Astrocyte of the hippocampus (primary cell): ENCODE measurements at regions not wholly inside any gene's neighbourhood (a gene's known extent, or its start where the extent isn't known, plus 50 kb on each side); places are given as distances from the start of the nearest gene placed in this dataset.
A peak's percentile ranks its signal among the peaks of the same experiment; 100 is the strongest.
"Not testable (repeated sequence)": the region's sequence is repeated elsewhere in the genome, so short reads cannot be mapped to it uniquely, and the experiment has no call there.

ENCODE experiments used
- DNase-seq: peaks from one replicate; pipeline ENCODE4 v3.0.0; 2011; ENCODE audit warnings: low read depth, low spot score

DNA sequence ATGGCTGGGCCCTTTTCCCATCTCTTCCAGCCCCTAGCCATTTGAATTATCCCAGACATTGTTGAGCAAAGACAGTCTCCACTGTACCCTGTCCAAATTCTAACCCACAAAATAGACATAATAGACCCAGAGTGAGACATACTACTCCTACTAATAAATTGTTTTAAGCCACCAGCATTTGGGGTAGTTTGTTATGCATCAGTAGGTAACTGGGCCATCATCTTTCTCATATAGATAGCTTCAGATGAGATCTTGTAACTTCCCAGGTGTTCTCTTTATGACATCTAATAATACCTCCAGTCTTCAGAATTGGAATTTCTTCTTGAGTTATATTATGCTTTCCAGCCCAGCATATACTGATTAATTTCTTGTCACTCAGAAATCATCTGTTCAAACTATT, 117.2 kb upstream of the OTUD4 start:
- DNase-seq, result no peak

DNA sequence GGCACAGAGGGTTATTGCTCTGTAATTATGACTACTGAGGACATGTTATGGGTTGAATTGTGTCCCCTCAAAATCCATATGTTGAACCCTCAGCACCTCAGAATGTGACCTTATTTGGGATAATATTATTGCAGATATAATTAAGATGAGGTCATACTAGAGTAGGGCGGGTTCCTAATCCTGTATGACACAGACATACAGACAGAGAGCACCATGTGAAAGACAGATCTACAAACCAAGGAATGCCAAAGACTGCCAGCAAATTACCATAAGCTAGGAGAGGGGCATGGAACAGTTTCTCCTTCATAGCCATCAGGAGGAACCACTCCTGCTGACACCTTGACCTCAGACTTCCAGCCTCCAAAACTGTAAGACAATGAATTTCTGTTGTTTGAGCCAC, 115.2 kb upstream of the OTUD4 start:
- no peak for DNase-seq

DNA sequence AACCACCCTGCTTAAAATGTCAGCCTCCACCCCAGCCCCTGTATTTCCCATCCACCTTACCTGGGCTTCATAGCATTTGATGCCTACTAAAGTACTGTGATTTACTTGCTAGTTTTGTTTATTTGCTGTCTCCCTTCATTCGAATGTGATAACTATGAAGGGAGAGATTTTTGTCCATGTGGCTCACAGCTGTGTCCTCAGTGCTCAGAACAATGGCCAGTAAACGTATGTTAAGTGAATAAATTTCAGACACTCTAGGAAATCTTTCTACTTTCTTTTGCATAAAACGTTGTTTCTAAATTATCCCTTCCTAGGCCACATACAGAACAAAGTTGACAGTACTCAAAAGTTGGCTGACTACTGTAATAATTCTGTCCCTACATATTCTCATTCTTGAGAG, 114.7 kb upstream of the OTUD4 start:
- no peak for DNase-seq

DNA sequence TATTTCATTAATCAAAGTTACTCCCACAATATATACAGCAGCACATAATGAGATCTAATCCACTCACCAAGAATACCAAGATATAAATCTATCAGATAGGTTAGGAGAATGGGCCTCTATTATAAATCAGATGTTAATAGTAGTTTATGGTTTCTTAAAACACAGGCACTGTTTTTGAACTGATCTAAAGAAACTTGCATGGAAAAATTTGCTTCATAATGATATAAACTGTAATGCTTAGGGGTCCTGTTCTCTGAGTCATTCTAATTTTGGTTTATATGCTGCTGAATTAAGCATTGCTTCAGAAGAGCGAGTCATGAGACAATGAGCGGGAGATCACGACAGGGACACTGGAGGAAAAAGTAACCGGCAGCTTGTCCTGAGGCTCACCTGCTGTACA, 113.3 kb upstream of the OTUD4 start:
- DNase-seq, result no peak

DNA sequence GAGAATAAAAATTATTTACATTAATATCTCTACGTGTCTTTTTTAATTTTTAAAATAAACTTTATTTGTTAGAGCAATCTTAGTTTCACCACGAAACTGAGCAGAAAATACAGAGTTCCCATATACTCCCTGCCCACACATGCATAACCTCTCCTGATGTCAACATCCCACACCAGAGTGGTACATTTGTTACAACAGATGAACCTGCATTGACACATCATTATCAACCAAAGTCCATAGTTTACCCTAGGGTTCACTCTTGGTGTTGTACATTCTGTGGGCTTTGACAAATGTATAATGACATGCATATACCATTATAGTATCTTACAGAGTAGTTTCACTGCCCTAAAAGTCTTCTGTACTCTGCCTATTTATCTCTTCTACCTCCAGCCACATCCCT, 110.6 kb upstream of the OTUD4 start:
- no peak for DNase-seq

DNA sequence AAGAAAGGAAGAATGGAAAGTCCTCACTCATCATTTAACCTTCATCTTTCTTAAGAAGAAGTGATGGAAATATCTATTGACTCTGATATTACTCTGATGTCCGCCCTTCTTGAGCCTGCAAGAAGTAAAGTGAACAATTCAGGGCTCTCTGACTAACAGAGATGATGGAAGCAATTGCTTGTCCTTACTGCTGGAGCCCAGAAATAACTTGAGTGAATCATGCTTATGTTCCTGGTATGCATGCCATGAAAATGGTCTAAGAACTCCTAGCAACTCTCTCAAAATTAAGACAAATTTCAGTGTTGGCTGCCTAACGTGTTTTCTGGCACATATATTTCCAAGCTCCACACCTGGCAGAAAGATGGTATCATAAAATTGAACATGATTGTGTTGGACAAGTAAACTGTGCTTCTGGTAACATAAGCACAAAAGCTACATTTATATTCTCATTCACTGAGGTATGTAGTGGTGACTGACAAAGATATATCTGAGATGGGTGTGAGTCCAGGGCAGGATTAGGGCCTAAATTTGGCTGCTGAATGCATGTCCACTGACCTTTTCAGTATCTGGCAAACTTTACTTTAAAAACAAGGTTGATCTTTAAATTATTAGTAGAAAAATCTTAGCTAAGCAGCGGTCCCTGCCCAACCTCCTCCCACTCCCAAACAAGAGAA, 109.2 kb upstream of the OTUD4 start:
- peak; percentile 52 for DNase-seq

DNA sequence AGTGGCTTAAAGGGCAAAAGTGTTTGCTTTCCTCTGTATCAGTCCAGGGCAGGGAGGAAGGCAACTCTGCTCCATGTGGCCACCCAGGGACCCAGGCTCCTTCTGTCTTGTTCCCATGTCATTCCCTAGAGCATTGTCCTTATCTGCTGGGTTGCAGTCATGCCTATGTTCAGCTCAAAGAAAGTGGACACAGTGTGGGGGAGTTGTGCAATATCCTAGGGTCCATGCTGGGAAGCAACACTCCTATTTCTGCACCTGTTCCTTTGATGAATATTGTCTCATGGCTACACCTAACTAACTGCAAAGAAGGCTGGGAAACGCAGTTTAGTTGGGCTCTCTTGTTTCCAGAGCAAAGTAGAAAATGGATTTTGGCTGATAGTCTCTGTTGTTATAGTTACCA, 107.0 kb upstream of the OTUD4 start:
- no peak for DNase-seq

DNA sequence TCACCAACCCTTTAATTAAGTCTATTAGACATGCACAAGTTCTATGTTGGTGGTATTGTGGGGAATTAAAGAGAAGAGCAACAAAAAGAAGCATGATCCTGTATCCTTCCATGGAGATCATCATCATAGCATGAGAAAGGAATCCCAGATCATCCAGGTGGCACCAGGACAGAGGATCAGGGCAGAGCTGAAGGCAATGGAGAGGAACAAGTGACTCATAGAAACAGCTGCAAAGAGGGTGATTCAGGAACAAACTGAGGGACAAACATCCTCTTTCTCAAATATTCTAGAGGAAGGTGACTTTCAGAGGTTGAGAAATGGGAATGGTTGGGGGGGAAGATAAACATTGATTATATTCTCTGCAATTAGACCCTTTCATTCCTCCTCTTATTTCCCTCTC, 105.5 kb upstream of the OTUD4 start:
- DNase-seq, result no peak

DNA sequence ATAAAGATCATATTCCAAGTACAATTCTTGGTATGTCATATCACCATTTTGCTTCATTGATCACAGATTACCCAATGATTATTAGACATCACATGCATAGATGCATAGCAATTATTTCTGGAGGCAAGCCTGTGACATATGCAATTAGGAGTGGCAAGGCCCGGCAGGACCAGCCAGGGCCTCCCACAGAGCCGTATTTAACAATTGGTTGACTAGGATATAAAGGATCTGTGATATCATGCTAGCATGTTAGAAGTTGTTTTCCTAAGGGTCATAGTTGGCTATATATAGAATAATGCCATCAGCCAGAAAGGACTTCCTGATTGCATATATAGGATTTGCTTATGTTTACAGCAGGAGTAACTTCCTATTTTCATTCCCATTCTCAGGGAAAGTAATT, 103.5 kb upstream of the OTUD4 start:
- DNase-seq, result no peak

DNA sequence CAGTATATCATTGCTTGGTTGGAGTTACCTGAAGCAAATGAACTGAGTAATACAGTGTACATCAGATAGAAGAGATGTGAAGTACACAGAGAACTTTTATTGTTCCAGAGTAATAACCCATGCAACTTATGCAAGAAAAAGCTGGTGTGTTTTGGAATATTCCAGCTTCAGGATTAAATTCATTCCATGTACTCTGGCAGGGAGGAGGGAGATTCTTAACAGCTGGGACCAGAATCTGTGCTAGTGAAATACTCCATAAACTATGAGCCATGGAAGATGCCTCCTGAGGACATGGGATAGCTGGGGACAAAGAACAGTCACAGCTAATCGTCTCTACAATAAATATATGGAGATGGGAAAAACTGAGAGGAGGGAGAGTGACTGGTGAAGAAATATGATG, 101.6 kb upstream of the OTUD4 start:
- no peak for DNase-seq

DNA sequence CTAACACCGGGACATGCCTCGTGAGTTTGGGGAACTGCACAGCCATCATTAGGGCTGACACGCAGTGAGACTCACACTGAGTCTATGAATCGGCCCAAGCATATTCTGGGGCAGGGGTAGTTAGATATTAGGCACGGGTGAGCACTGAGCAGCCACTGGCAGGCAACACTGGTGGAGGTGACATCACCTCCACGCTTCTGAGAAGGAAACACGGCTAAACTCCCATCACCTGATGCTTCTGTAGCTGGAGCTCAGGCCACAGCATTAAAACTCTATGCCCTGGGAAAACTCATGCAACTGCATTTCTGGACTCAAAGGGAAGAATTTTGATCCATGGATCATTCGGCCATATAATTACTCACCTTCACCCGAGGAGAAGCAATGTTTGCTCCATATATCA, 100.8 kb upstream of the OTUD4 start:
- no peak for DNase-seq

DNA sequence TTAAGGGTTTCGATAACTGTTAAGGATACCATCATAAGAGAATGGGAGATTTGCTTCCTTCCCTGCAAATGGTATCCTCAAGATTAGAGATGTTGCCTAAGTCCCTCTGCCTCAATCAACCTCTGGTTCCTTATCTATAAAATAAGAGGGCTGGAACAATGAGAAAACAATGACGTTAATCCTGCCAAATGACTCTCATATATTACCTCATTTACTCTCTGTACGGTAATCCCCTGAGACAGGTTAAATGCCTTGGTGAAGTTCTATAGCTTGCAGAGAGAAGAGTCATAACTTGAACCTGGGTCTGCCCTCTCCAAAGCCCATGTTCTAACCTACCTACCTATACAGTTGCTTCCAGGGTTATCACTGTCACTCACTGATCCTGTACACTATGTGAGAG, 100.2 kb upstream of the OTUD4 start:
- no peak for DNase-seq

DNA sequence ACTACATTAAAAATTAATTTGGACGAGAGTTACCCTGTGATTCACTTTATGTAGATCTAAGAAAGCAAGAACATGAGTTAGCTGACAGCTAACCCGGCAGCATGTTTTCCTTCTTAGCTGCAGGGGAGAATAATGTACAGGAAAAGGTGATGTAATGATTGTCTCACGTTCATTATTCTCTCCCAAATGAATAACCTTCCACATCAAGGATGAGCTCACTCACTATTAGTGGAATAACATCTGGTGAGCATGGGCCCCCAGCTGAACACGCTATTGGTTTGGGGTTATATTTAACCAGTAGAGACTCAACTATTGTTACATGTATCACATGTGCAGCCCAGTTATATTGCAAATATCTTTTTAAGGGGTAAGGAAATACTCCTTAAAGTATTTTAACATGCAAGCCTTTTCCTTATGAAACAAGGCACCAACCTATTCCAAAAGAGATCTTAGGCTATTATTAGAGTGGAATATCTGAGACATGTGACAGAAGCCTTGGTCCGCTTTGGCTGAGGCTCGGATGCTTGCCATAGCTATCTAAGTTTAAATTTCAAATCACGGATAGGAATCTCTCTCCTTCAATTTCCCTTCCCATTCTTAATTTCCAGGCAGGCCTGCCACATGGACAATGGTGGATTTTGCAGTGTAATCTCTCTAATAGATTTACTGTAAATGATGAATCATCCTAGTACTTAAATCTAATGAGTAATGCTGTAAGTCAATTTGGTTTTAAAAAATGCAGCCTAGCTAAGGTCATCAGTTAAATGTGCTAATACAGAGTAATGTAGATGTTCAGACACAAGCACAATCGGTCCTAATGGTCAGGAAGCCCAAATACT, 99.0 kb upstream of the OTUD4 start:
- peak; percentile 61 for DNase-seq

DNA sequence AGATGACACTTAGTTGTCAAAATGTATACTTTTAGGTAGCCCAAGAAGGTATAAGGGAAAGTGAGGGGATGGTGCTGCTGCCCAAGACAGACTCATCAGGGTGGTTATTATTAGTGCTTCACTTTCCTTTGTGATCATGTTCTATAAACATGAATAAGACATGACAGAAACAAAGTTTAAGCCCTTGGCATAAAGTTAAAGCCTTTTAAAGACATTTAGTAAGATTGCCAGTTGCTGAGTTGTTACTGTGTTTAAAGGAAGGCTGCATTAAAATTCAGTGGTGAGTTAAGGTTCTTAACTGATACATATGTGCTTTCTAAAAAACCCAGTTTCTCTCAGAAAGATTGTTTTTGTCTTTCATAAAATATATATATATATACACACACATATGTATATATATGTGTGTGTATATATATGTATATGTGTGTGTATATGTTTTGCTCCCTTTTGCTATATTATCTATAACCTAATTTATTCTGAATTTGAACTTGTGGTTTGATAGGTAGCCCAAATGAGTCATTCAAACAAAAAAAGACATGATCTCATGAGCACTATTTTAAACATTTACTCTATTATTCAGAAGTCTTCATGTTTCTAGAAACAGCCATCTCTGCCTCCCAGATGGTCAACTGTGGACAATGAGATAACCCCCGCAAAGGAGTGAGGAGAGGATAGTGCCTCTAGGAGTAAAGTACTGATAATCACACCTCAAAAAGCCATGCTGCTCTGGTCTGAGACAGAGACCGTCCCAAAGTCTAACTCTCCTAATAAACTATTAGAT, 98.1 kb upstream of the OTUD4 start:
- peak; percentile 57 for DNase-seq

DNA sequence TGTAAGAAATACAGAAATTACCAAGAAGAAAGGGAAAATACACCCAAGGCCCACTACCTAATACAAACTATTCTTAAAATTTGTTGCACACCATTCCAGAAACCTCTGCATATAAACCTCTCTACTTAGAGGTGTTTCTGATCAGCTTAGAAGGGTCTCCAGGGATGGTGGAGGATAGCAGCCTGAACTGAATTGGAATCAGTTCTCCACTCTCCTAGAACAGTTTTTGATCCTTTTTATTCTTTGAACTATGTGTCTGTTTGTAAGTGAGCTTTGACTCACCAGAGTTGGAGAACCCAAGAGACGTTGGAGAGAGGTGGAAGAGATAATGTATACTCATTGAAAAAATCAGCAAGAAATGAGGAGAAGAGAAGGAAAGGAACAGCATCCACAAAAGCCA, 96.6 kb upstream of the OTUD4 start:
- no peak for DNase-seq

DNA sequence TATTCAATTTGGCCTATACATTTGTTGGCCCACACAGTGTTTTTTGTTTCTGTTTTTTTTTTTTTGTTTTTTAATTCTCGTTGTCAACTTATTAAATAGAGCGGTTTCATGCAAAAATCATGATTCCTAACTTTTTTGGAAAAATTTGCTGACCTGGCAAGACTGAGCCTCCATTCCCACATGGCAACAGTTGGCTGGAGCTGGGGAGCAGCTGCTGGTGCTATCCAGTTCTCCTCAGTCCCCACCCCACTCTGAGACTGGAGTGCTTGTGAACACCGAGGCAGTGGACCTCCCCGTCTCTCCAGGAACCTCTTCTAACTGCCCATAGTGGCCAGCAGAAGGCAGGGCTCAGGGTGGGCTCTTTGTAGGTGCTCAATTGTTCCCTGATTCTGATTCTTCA, 95.7 kb upstream of the OTUD4 start:
- DNase-seq, result no peak

DNA sequence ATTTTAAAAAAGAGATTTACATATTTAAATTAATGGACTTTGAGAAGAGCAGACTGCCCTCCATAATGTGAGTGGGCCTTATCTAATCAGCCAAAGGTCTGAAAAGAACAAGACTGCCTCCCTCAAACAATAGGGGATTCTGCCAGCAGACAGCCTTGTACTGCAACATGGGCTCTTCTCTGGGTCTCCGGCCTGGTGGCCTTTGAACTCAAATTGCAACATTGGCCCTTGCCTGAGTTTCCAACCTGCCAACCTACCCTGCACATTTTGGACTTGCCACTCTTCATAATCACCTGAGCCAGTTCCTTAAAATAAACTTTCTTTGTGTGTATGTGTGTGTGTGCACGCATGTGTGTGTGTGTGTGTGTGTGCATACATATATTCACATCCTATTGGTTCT, 90.8 kb upstream of the OTUD4 start:
- no peak for DNase-seq

DNA sequence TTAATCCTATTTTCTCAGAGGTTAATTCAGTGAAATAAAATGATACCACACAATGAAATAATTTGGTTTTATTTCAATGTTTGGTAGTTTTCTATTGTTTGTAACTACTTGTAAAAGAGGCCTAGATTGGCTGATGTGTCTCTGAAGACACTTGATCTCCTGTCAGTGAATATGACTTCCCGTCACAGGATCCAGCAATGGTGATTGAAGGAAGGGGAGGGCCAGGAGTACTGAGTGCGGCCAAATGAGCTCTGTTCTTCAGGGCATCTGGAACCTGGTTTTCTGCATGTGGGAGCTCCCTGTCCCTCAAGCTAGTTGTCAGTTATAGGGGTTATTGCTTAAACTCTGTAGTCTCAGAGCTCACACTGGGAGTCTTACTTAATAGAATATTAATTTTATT, 86.5 kb upstream of the OTUD4 start:
- DNase-seq, result no peak

DNA sequence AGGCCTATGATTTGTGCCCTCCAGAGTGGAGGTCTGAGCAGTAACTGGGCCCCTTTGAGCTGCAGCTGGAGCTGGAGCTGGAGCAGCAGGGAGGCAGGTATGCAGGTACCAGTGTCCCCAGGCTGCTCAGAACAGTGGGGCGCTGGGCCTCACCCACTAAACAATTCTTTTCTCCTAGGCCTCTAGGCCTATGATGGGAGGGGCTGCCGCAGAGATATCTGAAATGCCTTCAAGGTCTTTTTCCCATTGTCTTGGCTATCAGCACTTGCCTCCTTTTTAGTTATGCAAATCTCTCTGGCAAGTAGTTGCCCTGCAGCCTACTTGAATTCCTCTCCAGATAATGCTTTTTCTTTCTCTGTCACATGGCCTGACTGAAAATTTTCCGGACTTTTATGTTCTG, 79.7 kb upstream of the OTUD4 start:
- no peak for DNase-seq

DNA sequence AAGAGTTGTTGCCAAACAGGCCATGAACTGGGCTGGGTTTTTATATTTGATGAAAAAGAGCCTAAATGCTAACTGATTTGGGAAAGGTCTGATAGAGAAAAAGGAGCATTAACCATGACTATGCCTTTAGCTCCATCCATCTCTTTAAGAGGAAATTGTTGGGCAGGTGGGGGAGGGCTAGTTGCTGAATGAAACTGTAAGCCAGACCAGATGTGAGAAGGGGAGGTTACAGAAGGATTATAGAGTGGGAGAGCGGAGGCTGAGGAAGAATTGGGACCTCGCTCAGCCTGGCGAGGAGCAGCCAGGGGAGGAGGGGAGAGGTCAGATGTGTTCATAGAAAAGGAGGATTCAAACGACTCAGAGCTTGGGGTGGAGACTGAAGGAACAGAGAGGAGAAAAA, 74.9 kb upstream of the OTUD4 start:
- not testable (repeated sequence) for DNase-seq

DNA sequence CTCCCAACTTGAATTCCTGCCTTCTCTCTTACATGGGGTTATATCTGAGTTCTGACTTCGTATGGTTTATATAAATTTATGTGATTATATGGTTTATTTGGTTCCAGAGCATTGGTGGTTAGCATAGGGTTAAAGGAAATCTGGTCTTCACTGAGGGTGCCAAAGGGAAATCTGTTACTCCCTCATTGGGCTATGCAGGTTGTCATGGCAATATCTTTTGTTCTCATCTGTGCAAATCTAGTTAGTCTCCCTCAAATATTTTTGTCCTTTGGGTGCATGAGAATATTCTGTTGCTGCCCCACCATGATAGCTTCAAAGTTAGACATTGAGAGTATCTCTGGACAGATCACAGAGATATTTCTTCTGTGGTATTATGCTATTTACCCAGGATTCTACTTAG, 71.8 kb upstream of the OTUD4 start:
- DNase-seq, result no peak

DNA sequence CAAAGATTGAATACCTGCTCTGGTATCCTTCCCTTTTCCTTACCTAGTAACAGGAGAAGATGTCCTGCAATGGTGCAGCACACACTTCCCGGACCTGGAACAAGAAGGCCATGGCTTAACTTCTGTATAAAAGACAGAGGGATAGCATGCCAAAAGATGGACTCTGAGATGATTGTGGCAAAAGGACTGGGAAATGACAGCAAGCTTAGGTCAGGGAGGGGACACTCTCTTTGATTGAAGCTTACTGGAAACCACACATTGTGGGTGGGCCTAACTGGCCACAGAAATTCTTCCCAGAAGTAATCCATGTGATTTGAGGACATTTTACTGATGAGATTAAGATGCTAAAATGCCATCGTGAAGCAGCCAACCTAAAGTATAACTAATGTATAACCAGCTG, 71.0 kb upstream of the OTUD4 start:
- DNase-seq, result peak; percentile 48

DNA sequence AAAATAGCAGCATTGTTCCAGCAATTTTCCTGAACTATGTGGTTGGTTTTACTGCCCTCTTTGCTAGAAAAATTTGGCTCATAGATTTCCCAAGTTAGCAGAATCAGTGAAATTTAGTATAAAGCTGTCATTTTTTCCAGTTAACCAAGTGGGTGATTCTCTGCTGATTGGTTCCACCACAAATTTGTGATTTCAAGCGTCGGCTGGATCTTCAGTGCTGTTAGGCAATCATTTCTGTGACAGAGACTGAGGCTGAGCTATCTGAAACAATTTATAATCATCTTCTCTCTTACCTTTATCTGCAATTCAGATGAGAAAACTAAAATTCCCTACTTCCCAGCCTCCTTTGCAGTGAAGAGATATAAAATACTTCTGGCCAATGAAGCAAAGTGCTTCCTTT, 68.6 kb upstream of the OTUD4 start:
- DNase-seq, result no peak
